PC-9 (cell line): ENCODE measurements at regions not wholly inside any gene's neighbourhood (a gene's known extent, or its start where the extent isn't known, plus 50 kb on each side); places are given as distances from the start of the nearest gene placed in this dataset.

Experiments
- BruUV-seq: library from RNA; stranded (reverse); fragments of 400-500 nt; replicated peaks from 2 replicates; lab custom pipeline; 2021; lab: Mats Ljungman, UMichigan
- CTCF ChIA-PET: fragments of 300-600 bp; sonication (Branson Sonifier 250); formaldehyde crosslinking; loops from one replicate; lab custom pipeline; 2022; ENCODE audit warnings: antibody characterized with exemption; lab: Charles Lee
- POLR2A ChIA-PET: fragments of 300-600 bp; sonication (Branson Sonifier 250); formaldehyde crosslinking; loops from one replicate; lab custom pipeline; 2022; ENCODE audit warnings: antibody characterized with exemption; ENCODE audit not compliant: unreplicated experiment; lab: Charles Lee
- DNase-seq, 2 experiments: peaks; one replicate each; pipeline versions ENCODE4 v3.0.0 to v3.0.0-alpha.2; 2015 to 2022; ENCODE audit warnings: mixed read lengths in 1 of 2
- H2AFZ ChIP-seq: fragments of 200-600 bp; sonication (generic); 2 replicates; pipeline ENCODE4 v1.8.1; 2017; ENCODE audit warnings: antibody characterized with exemption
- H3F3A ChIP-seq: fragments of 200-600 bp; sonication (generic); 2 replicates; pipeline ENCODE4 v1.8.1; 2017; ENCODE audit warnings: antibody characterized with exemption, mild to moderate bottlenecking, low read depth; ENCODE audit not compliant: insufficient read depth
- H3K27ac ChIP-seq: fragments of 200-600 bp; sonication (generic); 2 replicates; pipeline ENCODE4 v1.6.1; 2016; ENCODE audit warnings: mixed run types
- H3K27me3 ChIP-seq: fragments of 200-600 bp; sonication (generic); 2 replicates; pipeline ENCODE4 v1.6.1; 2016; ENCODE audit warnings: low read depth, mixed run types; ENCODE audit not compliant: insufficient read depth
- H3K36me3 ChIP-seq: fragments of 200-600 bp; sonication (generic); 2 replicates; pipeline ENCODE4 v1.6.1; 2016; ENCODE audit warnings: low read depth, mixed run types
- H3K4me1 ChIP-seq: fragments of 200-600 bp; sonication (generic); replicated peaks from 2 replicates; pipeline ENCODE4 v1.6.1; 2016; ENCODE audit warnings: mixed run types; ENCODE audit not compliant: insufficient read depth
- H3K4me2 ChIP-seq: fragments of 200-600 bp; sonication (generic); 2 replicates; pipeline ENCODE4 v1.6.1; 2017; ENCODE audit warnings: mixed run types
- H3K4me3 ChIP-seq: fragments of 200-600 bp; sonication (generic); 2 replicates; pipeline ENCODE4 v1.6.1; 2016; ENCODE audit warnings: mixed run types
- H3K79me2 ChIP-seq: fragments of 200-600 bp; sonication (generic); 2 replicates; pipeline ENCODE4 v1.6.1; 2017; ENCODE audit warnings: low read depth, mixed run types
- H3K9me2 ChIP-seq: fragments of 200-600 bp; sonication (generic); 2 replicates; pipeline ENCODE4 v1.8.1; 2017; ENCODE audit warnings: mild to moderate bottlenecking; ENCODE audit not compliant: insufficient read depth
- H3K9me3 ChIP-seq: fragments of 200-600 bp; sonication (generic); 2 replicates; pipeline ENCODE4 v1.8.1; 2016; ENCODE audit warnings: low read depth; ENCODE audit not compliant: insufficient read depth
- H4K20me1 ChIP-seq: fragments of 200-600 bp; sonication (generic); 2 replicates; pipeline ENCODE4 v1.8.1; 2017; ENCODE audit not compliant: insufficient read depth
- EZH2 ChIP-seq: fragments of 200-600 bp; sonication (generic); IDR thresholded peaks from 2 replicates; pipeline ENCODE4 v1.8.0; 2017; ENCODE audit warnings: antibody characterized with exemption, low read depth
- intact Hi-C: fragments of 100-400 bp; cut with micrococcal nuclease; formaldehyde crosslinking; loops from one replicate; pipeline ENCODE4 v1.10.0; 2022; ENCODE audit not compliant: unreplicated experiment
- TF ChIP-seq, protein P1 (sequence below): fragments of 200-600 bp; sonication (generic); conservative IDR thresholded peaks from 2 replicates; pipeline ENCODE4 v1.6.1; 2017; ENCODE audit warnings: mixed run types, antibody characterized with exemption, mild to moderate bottlenecking, moderate library complexity

DNA sequence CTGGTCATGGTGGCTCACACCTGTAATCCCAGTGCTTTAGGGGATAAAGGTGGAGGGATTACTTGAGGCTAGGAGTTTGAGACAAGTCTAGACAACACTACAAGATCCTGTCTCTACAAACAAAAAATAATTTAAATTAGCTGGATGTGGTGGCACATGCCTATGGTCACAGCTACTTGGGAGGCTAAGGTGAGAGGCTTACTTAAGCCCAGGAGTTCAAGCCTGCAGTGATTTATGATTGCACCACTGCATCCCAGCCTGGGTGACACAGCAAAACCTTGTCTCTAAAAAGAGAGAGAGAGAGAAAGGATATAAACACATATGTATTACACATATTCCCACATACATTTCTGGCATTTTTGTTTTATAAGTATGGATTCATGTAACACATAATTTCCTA lies 325.2 kb downstream of the DUSP10 start:
- no peak for DNase-seq
- POLR2A ChIA-PET, result no interaction called here
- H2AFZ ChIP-seq, result no peak overlapping the region

DNA sequence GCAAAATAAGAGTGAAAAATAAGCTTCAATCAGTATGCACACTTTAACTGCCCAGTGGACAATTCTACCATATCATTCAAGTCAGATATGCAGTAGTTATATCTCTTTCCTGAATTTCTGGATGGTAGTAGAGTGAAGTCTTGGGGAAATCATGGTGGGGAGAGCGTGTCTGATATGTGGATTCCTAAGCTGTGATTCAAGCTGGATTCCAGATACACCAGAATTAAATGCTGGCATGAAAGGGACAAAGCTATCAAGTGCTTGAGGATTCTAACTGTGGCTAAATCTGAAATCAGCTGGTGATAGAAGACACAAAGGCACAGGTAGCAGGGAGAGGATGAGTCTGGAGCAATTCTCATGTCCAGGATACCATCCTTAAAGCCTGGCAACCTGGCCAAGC lies 323.5 kb downstream of the DUSP10 start:
- Histone ChIP-seq H3F3A (no peaks in the 10 kb centered on the region), H3K4me3 (no peak overlapping the region), H2AFZ (no peak overlapping the region), H3K9me2 (no peaks in the 10 kb centered on the region; the same call in 1 of the 2 replicates), H3K27me3 (no peaks in the 10 kb centered on the region), H3K36me3 (no peaks in the 10 kb centered on the region), H3K9me3 (no peaks in the 10 kb centered on the region), H3K4me2 (no peak overlapping the region), H3K27ac (no peak overlapping the region), H3K79me2 (no peaks in the 10 kb centered on the region), H4K20me1 (no peaks in the 10 kb centered on the region), H3K4me1 (0 out of 2 replicates have a peak, but pooled peaks cover 6% of the 10 kb centered on the region)
- no TSS peak for BruUV-seq
- no peak for DNase-seq
- POLR2A ChIA-PET, result no interaction called here
- CTCF ChIA-PET, result no interaction called here
- intact Hi-C loops, result loop anchor here (2.0 kb wide), 1 partner anchor 84 kb away; no protein-coding TSS in a partner anchor
- TF ChIP-seq, protein P1, sequence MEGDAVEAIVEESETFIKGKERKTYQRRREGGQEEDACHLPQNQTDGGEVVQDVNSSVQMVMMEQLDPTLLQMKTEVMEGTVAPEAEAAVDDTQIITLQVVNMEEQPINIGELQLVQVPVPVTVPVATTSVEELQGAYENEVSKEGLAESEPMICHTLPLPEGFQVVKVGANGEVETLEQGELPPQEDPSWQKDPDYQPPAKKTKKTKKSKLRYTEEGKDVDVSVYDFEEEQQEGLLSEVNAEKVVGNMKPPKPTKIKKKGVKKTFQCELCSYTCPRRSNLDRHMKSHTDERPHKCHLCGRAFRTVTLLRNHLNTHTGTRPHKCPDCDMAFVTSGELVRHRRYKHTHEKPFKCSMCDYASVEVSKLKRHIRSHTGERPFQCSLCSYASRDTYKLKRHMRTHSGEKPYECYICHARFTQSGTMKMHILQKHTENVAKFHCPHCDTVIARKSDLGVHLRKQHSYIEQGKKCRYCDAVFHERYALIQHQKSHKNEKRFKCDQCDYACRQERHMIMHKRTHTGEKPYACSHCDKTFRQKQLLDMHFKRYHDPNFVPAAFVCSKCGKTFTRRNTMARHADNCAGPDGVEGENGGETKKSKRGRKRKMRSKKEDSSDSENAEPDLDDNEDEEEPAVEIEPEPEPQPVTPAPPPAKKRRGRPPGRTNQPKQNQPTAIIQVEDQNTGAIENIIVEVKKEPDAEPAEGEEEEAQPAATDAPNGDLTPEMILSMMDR, result no peak
- TF ChIP-seq EZH2, result no peak

More for the DNA sequence above, 325.2 kb downstream of the DUSP10 start:
- intact Hi-C loops, result no loop called here
- Histone ChIP-seq H3K79me2 (no peaks in the 10 kb centered on the region), H3K27ac (no peak overlapping the region), H3F3A (no peaks in the 10 kb centered on the region), H3K27me3 (no peaks in the 10 kb centered on the region), H3K9me3 (no peaks in the 10 kb centered on the region), H3K9me2 (no peaks in the 10 kb centered on the region; the same call in 1 of the 2 replicates), H3K4me1 (0 out of 2 replicates have a peak, but pooled peaks cover 6% of the 10 kb centered on the region), H4K20me1 (no peaks in the 10 kb centered on the region), H3K4me3 (no peak overlapping the region), H3K36me3 (no peaks in the 10 kb centered on the region), H3K4me2 (no peak overlapping the region)
- no peak for TF ChIP-seq EZH2
- TF ChIP-seq, protein P1, result no peak
- CTCF ChIA-PET, result no interaction called here
- no TSS peak for BruUV-seq

DNA sequence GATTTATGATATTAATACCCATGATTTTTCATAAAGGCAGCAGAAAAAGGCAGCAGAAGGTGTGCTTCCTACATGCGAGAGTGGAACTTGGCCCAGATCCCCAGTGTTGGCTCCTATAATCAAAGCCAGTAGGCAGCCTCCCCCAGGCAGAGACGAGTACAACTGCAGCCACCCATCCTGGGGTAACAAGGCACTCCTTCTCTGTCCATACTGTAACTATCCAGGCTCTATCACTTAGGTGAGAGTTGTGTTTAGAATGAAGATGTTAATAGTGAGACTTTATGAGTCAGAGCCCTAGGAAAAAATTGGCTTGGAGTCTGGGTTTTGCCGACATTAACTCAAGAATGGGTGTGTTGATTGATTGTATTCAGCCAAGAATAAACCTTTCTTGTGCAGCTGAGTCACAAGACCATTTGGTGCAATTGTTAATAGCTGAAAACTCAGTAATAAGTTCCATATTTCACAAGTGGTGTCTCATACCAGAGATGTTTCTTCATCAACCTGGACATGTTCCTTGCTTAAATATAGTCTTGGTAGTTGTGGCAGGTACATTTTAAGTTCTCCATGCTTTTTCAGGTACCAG lies 322.3 kb downstream of the DUSP10 start:
- ChIA-PET CTCF (no interaction called here), POLR2A (no interaction called here)
- TF ChIP-seq, protein P1, result no peak
- no peak for TF ChIP-seq EZH2
- Histone ChIP-seq H3K4me3 (no peak overlapping the region), H3F3A (no peaks in the 10 kb centered on the region), H3K27ac (no peak overlapping the region), H3K27me3 (no peaks in the 10 kb centered on the region), H3K4me1 (0 out of 2 replicates have a peak, but pooled peaks cover 6% of the 10 kb centered on the region), H3K79me2 (no peaks in the 10 kb centered on the region), H3K36me3 (no peaks in the 10 kb centered on the region), H3K9me2 (no peaks in the 10 kb centered on the region; the same call in 1 of the 2 replicates), H4K20me1 (no peaks in the 10 kb centered on the region), H3K4me2 (no peak overlapping the region), H2AFZ (no peak overlapping the region; the same call in 1 of the 2 replicates), H3K9me3 (no peaks in the 10 kb centered on the region)
- intact Hi-C loops, result loop anchor here (2.0 kb wide), 1 partner anchor 85 kb away; no protein-coding TSS in a partner anchor
- no peak for DNase-seq
- no TSS peak for BruUV-seq
